COLO668 (cell line): ENCODE measurements at regions not wholly inside any gene's neighbourhood (a gene's known extent, or its start where the extent isn't known, plus 50 kb on each side); places are given as distances from the start of the nearest gene placed in this dataset.
"Not testable (repeated sequence)": the region's sequence is repeated elsewhere in the genome, so short reads cannot be mapped to it uniquely, and the experiment has no call there.

Source experiments
- DNase-seq: peaks from one replicate; lab custom pipeline; 2025; ENCODE audit not compliant: unreplicated experiment; lab: John Stamatoyannopoulos, UW

DNA sequence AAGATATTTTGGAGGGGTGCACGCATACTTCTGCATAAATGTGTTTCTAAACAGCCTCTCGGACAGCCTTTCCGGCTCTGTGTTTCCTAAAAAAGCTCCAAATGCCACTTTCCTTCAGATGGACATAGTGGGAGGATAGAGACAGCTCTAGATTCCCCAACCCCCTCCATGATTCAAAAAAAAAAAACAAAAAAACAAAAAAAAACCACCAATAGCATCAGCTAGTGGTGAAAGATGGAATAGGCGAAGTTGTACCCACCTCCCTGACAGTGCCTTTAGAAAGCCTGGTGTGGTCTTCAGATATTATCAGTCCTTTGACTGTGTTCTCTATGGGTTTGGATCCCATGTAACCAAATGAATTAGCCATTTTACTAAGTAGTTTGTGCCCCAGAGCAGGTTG lies 94.1 kb downstream of the PHETA1 start:
- no peak for DNase-seq

- no peak for DNase-seq
These were observed 97.0 kb downstream of the PHETA1 start for GRCh38 chr12:111271674-111272418.

- no peak for DNase-seq
These were observed 98.1 kb downstream of the PHETA1 start for GRCh38 chr12:111270774-111271173.

GRCh38 chr12:111270239-111270638 lies 98.7 kb downstream of the PHETA1 start:
- DNase-seq, result no peak

- DNase-seq, result no peak
These were observed 99.2 kb downstream of the PHETA1 start for GRCh38 chr12:111269718-111270117.

- DNase-seq, result no peak
These were observed 99.9 kb downstream of the PHETA1 start for GRCh38 chr12:111268738-111269572.

DNA sequence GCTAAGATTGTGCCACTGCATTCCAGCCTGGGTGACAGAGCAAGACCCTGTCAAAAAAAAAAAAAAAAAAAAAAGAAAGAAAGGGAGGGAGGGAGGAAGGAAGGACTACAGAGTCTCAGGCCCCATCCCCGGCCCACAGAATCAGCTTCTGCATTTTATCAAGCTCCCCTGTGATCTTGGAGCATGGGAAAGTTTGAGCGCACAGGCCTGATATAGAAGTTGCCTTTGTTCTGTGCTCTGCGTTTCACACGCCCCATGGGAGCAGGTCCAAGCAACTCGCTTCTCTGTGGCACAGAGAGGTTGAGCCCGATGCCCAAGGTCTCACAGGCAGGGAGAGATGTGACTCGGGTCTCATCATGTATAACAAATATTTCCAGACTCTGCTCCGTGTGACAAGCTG lies 101.8 kb downstream of the PHETA1 start:
- no peak for DNase-seq

DNA sequence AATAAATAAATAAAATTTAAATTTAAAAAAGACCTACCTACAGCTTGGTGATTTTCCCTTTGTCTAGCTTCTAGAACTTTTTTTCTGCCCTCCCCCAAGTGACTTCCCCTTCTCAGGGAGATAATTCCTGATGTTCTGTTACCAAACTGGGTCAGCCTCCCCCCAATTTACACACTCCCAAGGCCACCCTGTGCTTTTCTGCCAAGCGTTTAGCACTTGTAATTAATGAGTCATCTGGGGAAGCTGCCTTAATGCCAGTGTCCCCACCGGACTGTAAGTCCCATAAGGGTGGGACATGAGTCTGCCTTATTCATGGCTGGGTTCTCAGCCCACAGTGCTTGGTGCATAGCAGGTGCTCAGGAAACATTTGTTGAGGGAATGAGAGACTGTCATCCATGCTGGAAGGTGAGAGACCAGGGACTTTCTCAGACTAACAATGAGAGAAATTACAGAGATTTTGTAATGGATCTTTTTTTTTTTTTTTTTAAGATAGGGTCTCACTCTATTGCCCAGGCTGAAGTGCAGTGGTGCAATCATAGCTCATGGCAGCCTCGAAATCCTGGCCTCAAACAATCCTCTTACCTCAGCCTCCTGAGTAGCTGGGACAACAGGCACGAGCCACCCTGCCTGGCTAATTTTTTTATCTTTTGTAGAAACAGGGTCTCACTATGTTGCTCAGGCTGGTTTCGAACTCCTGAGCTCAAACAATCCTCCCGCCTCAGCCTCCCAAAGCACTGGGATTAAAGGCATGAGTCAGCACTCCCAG lies 106.8 kb downstream of the PHETA1 start:
- DNase-seq, result no peak

DNA sequence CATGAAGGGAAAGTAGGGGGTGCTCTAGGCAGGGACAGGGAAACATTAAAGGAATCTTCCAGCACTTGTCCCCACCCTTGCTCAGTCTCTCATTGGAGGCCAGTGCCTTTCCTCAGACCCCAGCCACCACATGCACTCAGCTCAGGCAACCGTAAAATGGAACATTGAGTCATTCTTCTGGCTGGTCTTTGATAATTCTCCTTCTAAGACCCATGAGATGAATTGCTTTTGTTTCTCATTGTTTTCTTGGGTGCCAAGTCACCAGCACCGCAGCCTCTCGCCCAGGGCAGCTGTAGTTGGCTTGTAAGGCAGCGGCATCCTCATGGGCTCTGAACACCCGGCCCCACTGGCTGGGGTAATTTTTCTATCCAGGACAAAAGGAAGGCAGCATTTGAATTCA lies 108.2 kb downstream of the PHETA1 start:
- no peak for DNase-seq

- DNase-seq, result no peak
These were observed 109.7 kb downstream of the PHETA1 start for GRCh38 chr12:111259231-111259630.

DNA sequence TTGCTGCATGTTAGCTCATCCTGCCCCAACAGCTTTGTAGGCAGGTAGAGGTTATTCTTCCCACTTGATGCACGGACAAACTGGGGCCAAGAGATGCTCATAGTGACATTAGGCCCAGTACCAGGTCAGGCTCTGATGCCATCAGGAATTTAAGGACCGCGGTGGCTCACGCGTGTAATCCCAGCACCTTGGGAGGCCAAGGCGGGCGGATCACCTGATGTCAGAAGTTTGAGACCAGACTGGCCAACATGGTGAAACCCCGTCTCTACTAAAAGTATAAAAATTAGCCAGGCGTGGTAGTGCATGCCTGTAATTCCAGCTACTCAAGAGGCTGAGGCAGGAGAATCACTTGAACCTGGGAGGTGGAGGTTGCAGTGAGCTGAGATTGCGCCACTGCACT lies 110.8 kb downstream of the PHETA1 start:
- not testable (repeated sequence) for DNase-seq

- no peak for DNase-seq
These were observed 111.4 kb downstream of the PHETA1 start for GRCh38 chr12:111257435-111257902.

DNA sequence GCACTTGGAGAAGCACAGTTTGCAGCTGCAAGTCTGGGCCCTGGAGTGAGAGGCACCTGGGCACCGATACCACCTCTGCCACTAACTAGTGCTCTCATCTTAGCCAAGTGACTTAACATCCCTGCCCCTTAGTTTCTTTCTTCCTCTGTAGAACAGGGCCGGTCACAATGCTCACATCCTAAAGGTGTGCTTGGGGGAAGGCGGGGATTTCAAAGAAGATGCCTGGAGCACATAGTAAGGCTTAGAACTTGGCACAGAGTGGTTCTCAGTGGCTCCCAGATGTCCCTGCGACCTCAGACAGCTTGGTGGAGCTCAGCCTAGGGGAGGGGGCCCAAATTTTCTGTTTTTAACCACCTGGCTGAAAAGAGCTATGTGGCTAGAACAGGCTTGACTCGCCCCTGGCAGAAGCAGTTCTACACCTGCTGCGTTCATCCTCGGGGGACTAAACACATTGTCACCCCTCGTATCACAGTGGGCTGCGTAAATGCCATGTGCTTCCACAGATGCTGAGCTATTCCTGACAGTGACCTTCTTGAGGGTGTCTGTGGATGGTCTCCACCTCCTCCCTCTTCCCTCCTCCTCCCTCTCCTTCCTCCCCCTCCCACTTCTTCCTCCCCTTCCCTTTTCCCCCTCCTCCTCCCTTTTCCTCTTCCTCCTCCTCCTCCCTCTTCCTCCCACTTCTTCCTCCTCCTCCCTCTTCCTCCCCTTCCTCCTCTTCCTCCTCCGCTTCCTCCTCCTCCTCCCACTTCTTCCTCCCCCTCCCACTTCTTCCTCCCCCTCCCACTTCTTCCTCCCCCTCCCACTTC lies 112.1 kb downstream of the PHETA1 start:
- DNase-seq, result no peak

GRCh38 chr12:111255261-111255660 lies 113.6 kb downstream of the PHETA1 start:
- DNase-seq, result no peak

DNA sequence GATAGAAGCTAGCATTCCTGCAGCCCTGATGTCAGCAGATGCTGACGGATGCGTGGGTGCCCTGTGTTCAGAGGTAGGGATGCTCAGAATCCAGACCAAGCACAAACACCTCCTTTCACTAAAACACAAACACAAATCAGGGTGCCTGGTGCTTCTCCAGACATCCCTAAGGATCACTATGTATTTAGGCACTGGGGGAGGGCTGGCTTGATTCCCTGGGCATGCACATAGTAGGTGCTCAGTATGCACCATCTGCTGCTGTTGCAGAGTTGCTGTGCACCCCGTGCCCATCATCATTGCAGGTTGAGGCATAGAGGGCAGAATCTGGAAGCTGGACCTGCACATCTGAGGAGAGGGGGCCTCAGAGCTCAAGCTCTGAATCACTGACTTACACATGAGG lies 114.8 kb downstream of the PHETA1 start:
- no peak for DNase-seq

- DNase-seq, result no peak
These were observed 115.7 kb downstream of the PHETA1 start for GRCh38 chr12:111253213-111253612.

GRCh38 chr12:111251787-111252186 lies 117.1 kb downstream of the PHETA1 start:
- no peak for DNase-seq

- DNase-seq, result no peak
These were observed 117.7 kb downstream of the PHETA1 start for GRCh38 chr12:111251058-111251730.

- DNase-seq, result no peak
These were observed 118.5 kb downstream of the PHETA1 start for GRCh38 chr12:111250251-111250881.

DNA sequence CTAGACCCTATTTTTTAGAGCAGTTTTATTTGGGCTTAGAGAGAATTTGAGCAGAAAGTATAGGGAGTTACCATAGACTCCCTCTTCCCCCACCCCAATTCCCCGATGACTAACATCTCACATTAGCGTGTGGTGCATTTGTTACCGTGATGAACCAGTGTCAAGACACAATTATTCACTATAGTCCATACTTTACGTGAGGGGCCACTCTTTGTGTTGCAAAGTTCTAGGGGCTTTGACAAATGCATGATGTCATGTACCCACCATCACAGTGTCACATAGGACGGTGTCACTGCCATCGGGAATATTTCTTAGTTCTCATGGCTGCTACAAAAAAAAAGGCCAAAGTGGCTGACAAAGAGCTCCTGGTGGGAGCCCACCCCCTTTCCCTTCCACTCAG lies 119.1 kb downstream of the PHETA1 start:
- DNase-seq, result no peak
